ENCODE measurements at regions not wholly inside any gene's neighbourhood (a gene's known extent, or its start where the extent isn't known, plus 50 kb on each side); places are given as distances from the start of the nearest gene placed in this dataset.

DNA sequence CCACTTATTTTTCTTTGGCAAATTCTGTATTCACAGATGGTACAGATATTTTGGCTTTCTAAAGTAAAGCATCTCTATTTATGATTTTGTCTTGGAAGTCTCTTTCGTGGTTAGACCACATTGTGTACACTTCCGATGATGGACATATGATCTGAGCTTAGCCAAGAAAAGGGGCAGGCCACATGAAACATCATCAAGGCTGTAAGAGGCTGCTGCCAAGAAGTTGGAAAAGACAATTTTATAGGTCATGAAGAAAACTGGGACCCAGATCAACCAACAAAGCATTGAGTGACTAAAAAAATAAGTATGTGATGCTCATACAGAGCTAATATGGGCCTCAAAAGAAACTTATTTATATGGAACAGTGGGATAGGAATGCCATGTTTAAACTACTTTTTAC is 266.4 kb downstream of the HAO1 start:
- no peaks in the 10 kb centered on the region for H3K79me1 ChIP-seq (ENCODE audit: low read depth in 1 of 2, low read length in 2 of 2)

More for the DNA sequence above, 266.4 kb downstream of the HAO1 start:
- Histone ChIP-seq H3K27ac (ENCODE audit: insufficient read depth, low read length) (no peak overlapping the region), H4K20me1 (ENCODE audit: insufficient read depth, low read length) (no peaks in the 10 kb centered on the region), H2AK5ac (ENCODE audit: low read depth, low read length) (no peak overlapping the region), H4K8ac (ENCODE audit: low read depth in 2 of 2, low read length in 2 of 2) (no peak overlapping the region), H3K4me2 (ENCODE audit: low read depth, low read length) (no peak overlapping the region), H4K5ac (ENCODE audit: low read depth, low read length) (no peak overlapping the region), H3K14ac (replicated peaks; ENCODE audit: low read depth, low read length) (no peak overlapping the region), H2AFZ (replicated peaks; ENCODE audit: low read length, poor library complexity) (no peak overlapping the region), H4K91ac (ENCODE audit: insufficient read depth, low read depth, low read length) (no peak overlapping the region), H3K36me3 (ENCODE audit: control insufficient read depth, insufficient read depth, low read length) (no peaks in the 10 kb centered on the region), H2BK15ac (ENCODE audit: low read depth, low read length) (no peak overlapping the region), H2BK20ac (ENCODE audit: low read depth, low read length) (no peak overlapping the region), H2BK120ac (ENCODE audit: low read depth, low read length) (no peak overlapping the region), H3K23ac (ENCODE audit: low read depth, low read length) (no peak overlapping the region), H3K9me1 (ENCODE audit: insufficient read depth, low read length) (no peaks in the 10 kb centered on the region), H3K9me3 (ENCODE audit: control insufficient read depth, insufficient read depth, low read length) (no peaks in the 10 kb centered on the region), H3K27me3 (ENCODE audit: control insufficient read depth, insufficient read depth, low read length) (no peaks in the 10 kb centered on the region), H2AK9ac (replicated peaks; ENCODE audit: low read depth, low read length, poor library complexity) (no peak overlapping the region), H3K18ac (ENCODE audit: low read depth, low read length) (no peak overlapping the region), H3K4me1 (ENCODE audit: control insufficient read depth, insufficient read depth, low read length) (no peaks in the 10 kb centered on the region), H3K4me3 (ENCODE audit: insufficient read depth, low read depth, low read length) (no peak overlapping the region), H3K4ac (ENCODE audit: low read depth, low read length) (no peak overlapping the region), H2BK5ac (ENCODE audit: low read depth, low read length, poor library complexity, severe bottlenecking) (no peak overlapping the region), H3K9ac (ENCODE audit: low read depth, low read length) (no peak overlapping the region), H3K56ac (ENCODE audit: extremely low read depth, insufficient read depth, low read length) (no peak overlapping the region)
- no peak for DNase-seq
- TF ChIP-seq RAD21 (IDR thresholded peaks at IDR 0.05; ENCODE audit: low read length) (no peak), CEBPB (IDR thresholded peaks at IDR 0.05; ENCODE audit: low read depth, low read length) (no peak), POLR2A (IDR thresholded peaks at IDR 0.05; ENCODE audit: low read depth, low read length) (no peak), CTCF (conservative IDR thresholded peaks at IDR 0.05; ENCODE audit: low read depth, low read length) (no peak), MAFK (IDR thresholded peaks at IDR 0.05; ENCODE audit: low read depth, low read length) (no peak), BHLHE40 (IDR thresholded peaks at IDR 0.05; ENCODE audit: low read depth, low read length) (no peak), FOS (IDR thresholded peaks at IDR 0.05; ENCODE audit: low read depth, low read length) (no peak), MXI1 (IDR thresholded peaks at IDR 0.05; ENCODE audit: borderline replicate concordance, low read depth, low read length) (no peak), RFX5 (IDR thresholded peaks at IDR 0.05; ENCODE audit: low read depth, low read length) (no peak), SMC3 (IDR thresholded peaks at IDR 0.05; ENCODE audit: low read depth, low read length) (no peak), NFE2L2 (IDR thresholded peaks at IDR 0.05; ENCODE audit: low read depth, low read length) (no peak), RCOR1 (IDR thresholded peaks at IDR 0.05; ENCODE audit: insufficient replicate concordance, low read length) (no peak), MAZ (IDR thresholded peaks at IDR 0.05; ENCODE audit: borderline replicate concordance, low read depth, low read length) (no peak), CHD1 (IDR thresholded peaks at IDR 0.05; ENCODE audit: low read depth, low read length) (no peak), ELK1 (IDR thresholded peaks at IDR 0.05; ENCODE audit: borderline replicate concordance, low read depth, low read length) (no peak)
- TF ChIP-seq, protein P1, sequence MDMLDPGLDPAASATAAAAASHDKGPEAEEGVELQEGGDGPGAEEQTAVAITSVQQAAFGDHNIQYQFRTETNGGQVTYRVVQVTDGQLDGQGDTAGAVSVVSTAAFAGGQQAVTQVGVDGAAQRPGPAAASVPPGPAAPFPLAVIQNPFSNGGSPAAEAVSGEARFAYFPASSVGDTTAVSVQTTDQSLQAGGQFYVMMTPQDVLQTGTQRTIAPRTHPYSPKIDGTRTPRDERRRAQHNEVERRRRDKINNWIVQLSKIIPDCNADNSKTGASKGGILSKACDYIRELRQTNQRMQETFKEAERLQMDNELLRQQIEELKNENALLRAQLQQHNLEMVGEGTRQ (IDR thresholded peaks at IDR 0.05; ENCODE audit: low read depth, low read length): no peak
- POLR2A ChIA-PET (ENCODE audit: unreplicated experiment): no interaction called here
- in situ Hi-C loops (cut with MboI; ENCODE audit: low sequenced_read_pairs): no loop called here
- CTCF ChIA-PET: no interaction called here
- no CpG with 5 or more reads among the region's 2 CpGs for WGBS, 2 experiments (ENCODE audit: extremely low coverage in 2 of 2, insufficient read length in 1 of 2)
- intact Hi-C loops (cut with micrococcal nuclease): no loop called here
- ATAC-seq (ENCODE audit: low read depth): no peak
- no TSS peak for BruUV-seq (replicated peaks)
- dilution Hi-C loops (cut with HindIII; ENCODE audit: low sequenced_read_pairs, unreplicated experiment): no loop called here
